ENCODE measurements at regions not wholly inside any gene's neighbourhood (a gene's known extent, or its start where the extent isn't known, plus 50 kb on each side); places are given as distances from the start of the nearest gene placed in this dataset.

DNA sequence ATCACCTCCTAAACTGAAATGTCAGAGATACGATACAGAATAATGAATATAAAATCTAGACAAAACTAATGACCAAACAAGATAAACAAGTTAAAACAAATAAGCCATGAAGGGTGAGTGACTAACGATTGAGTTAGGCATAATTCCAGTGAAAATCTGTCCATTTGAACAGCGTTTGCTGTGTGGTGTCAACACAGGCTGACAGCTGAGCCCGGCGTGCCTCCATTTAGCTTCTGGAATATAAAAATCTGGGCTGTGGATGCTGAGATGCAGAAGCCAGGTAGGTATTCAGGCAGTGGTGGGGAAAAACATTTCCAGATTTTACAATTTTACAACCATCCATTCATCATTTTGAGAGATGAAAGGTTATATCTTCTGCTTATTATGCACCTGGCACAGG lies 2041.4 kb upstream of the CELF4 start:
- TF ChIP-seq, protein P1, sequence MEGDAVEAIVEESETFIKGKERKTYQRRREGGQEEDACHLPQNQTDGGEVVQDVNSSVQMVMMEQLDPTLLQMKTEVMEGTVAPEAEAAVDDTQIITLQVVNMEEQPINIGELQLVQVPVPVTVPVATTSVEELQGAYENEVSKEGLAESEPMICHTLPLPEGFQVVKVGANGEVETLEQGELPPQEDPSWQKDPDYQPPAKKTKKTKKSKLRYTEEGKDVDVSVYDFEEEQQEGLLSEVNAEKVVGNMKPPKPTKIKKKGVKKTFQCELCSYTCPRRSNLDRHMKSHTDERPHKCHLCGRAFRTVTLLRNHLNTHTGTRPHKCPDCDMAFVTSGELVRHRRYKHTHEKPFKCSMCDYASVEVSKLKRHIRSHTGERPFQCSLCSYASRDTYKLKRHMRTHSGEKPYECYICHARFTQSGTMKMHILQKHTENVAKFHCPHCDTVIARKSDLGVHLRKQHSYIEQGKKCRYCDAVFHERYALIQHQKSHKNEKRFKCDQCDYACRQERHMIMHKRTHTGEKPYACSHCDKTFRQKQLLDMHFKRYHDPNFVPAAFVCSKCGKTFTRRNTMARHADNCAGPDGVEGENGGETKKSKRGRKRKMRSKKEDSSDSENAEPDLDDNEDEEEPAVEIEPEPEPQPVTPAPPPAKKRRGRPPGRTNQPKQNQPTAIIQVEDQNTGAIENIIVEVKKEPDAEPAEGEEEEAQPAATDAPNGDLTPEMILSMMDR (IDR thresholded peaks at IDR 0.05) = no peak
- no peak for TF ChIP-seq POLR2A (IDR thresholded peaks at IDR 0.05)
